ENCODE measurements at regions not wholly inside any gene's neighbourhood (a gene's known extent, or its start where the extent isn't known, plus 50 kb on each side); places are given as distances from the start of the nearest gene placed in this dataset.

DNA sequence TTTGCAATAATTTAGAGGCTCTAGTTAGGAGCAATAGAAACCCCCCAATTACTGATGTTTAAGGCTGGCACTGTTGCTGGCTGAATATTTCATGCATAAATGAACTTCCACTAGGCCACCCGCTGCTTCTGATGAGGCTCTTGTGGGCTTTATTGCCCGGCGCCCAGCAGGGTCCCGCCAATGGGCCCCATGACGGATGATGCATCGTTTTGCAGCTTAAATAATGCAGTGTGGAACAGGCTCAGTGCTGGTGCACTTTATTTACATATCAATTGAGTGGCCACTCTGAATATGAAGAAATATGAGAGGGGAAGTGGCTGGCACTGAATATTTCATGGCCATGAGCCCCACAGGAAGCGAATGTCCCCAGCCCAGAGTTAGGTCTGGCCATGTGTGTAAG, 155.3 kb upstream of the MAFB start:
- H3K27me3 ChIP-seq (ENCODE audit: insufficient read depth, low read depth) = no peaks in the 10 kb centered on the region
- H3K36me3 ChIP-seq (ENCODE audit: insufficient read depth) = no peaks in the 10 kb centered on the region
- H3K9ac ChIP-seq = no peak overlapping the region
- no peak overlapping the region for H3K4me3 ChIP-seq (IDR thresholded peaks at IDR 0.05; ENCODE audit: insufficient read depth, low read depth, low read length)
- TF ChIP-seq, protein P1, sequence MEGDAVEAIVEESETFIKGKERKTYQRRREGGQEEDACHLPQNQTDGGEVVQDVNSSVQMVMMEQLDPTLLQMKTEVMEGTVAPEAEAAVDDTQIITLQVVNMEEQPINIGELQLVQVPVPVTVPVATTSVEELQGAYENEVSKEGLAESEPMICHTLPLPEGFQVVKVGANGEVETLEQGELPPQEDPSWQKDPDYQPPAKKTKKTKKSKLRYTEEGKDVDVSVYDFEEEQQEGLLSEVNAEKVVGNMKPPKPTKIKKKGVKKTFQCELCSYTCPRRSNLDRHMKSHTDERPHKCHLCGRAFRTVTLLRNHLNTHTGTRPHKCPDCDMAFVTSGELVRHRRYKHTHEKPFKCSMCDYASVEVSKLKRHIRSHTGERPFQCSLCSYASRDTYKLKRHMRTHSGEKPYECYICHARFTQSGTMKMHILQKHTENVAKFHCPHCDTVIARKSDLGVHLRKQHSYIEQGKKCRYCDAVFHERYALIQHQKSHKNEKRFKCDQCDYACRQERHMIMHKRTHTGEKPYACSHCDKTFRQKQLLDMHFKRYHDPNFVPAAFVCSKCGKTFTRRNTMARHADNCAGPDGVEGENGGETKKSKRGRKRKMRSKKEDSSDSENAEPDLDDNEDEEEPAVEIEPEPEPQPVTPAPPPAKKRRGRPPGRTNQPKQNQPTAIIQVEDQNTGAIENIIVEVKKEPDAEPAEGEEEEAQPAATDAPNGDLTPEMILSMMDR (conservative IDR thresholded peaks at IDR 0.05; ENCODE audit: low read depth, low read length) = no peak
- no peaks in the 10 kb centered on the region for H4K20me1 ChIP-seq (ENCODE audit: insufficient read depth)
- no peaks in the 10 kb centered on the region for H3K4me1 ChIP-seq (ENCODE audit: low read depth, poor library complexity, severe bottlenecking)
- no peak overlapping the region for H3K27ac ChIP-seq
- H3K79me2 ChIP-seq (ENCODE audit: insufficient read depth, low read depth) = no peaks in the 10 kb centered on the region
- no peak overlapping the region for H3K4me2 ChIP-seq
- no peak overlapping the region for H2AFZ ChIP-seq (ENCODE audit: low read depth)

DNA sequence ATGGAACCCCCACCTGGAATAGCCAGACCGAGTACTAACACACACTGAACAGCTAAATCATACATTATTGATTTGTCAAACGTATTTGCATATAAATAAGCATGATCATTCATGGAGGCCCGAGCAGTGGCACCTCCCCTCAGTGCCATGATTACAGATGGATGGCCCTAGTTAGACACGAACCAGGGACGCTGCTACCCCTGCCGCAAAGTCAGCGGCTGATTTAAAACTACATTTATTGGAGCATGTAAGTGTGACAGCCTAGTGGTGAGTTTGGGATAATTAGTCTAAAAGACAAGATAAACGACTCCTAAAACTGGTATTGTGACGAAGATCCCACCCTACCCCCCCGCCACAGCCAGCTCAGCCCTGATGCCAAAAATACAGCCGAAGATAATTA, 159.1 kb upstream of the MAFB start:
- no peaks in the 10 kb centered on the region for H3K4me1 ChIP-seq (ENCODE audit: low read depth, poor library complexity, severe bottlenecking)
- H3K36me3 ChIP-seq (ENCODE audit: insufficient read depth) = no peaks in the 10 kb centered on the region
- H3K79me2 ChIP-seq (ENCODE audit: insufficient read depth, low read depth) = no peaks in the 10 kb centered on the region
- no peak overlapping the region for H3K4me2 ChIP-seq
- TF ChIP-seq, protein P1 (conservative IDR thresholded peaks at IDR 0.05; ENCODE audit: low read depth, low read length) = no peak
- H2AFZ ChIP-seq (ENCODE audit: low read depth) = no peak overlapping the region
- H3K27me3 ChIP-seq (ENCODE audit: insufficient read depth, low read depth) = no peaks in the 10 kb centered on the region
- no peak overlapping the region for H3K27ac ChIP-seq
- no peak overlapping the region for H3K4me3 ChIP-seq (IDR thresholded peaks at IDR 0.05; ENCODE audit: insufficient read depth, low read depth, low read length)
- no peak overlapping the region for H3K9ac ChIP-seq
- H4K20me1 ChIP-seq (ENCODE audit: insufficient read depth) = no peaks in the 10 kb centered on the region

DNA sequence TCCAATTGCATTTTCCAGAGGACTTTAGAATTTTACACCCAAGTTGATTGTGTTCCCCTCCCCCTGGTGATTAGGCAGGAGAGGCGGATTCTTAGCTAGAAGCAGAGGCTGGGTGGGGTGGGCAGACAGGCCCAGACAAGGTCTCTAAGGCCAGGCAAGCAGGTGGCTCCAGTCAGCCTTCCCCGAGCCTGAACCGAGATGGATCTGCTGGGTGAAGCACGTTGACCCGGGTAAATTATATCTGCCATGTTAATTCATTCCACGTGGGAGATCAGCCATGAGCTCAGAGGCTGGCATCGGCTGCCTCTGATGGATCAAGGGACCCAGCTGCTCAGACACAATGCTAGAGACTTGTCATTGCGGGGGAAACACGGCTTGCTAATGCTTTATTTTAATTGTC, 159.5 kb upstream of the MAFB start:
- H3K4me3 ChIP-seq (IDR thresholded peaks at IDR 0.05; ENCODE audit: insufficient read depth, low read depth, low read length) = no peak overlapping the region
- no peaks in the 10 kb centered on the region for H4K20me1 ChIP-seq (ENCODE audit: insufficient read depth)
- H3K27ac ChIP-seq = no peak overlapping the region
- no peak overlapping the region for H2AFZ ChIP-seq (ENCODE audit: low read depth)
- no peak overlapping the region for H3K9ac ChIP-seq
- H3K36me3 ChIP-seq (ENCODE audit: insufficient read depth) = no peaks in the 10 kb centered on the region
- TF ChIP-seq, protein P1 (conservative IDR thresholded peaks at IDR 0.05; ENCODE audit: low read depth, low read length) = no peak
- no peaks in the 10 kb centered on the region for H3K79me2 ChIP-seq (ENCODE audit: insufficient read depth, low read depth)
- no peak overlapping the region for H3K4me2 ChIP-seq
- H3K27me3 ChIP-seq (ENCODE audit: insufficient read depth, low read depth) = no peaks in the 10 kb centered on the region
- no peaks in the 10 kb centered on the region for H3K4me1 ChIP-seq (ENCODE audit: low read depth, poor library complexity, severe bottlenecking)

DNA sequence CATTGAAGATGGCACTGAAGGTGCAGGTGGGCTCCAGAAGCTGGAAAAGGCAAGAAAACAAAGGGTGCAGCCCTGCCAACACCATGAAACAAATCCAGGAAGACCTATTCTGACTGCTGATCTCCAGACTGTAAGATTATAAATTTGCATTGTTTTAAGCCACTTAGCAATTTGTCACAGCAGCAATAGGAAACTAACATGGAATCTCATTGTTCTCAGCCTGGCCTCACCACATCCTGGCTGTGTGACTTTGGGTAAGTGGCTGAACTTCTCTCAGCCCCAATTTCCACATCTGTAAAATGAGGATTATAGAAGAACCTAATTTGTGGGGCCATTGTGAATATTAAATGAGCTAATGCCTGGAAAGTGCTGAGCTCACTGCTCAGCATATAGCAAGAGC, 160.4 kb upstream of the MAFB start:
- Histone ChIP-seq H3K36me3 (ENCODE audit: insufficient read depth) (no peaks in the 10 kb centered on the region), H3K4me3 (IDR thresholded peaks at IDR 0.05; ENCODE audit: insufficient read depth, low read depth, low read length) (no peak overlapping the region), H3K79me2 (ENCODE audit: insufficient read depth, low read depth) (no peaks in the 10 kb centered on the region), H3K4me2 (no peak overlapping the region), H3K27me3 (ENCODE audit: insufficient read depth, low read depth) (no peaks in the 10 kb centered on the region), H3K27ac (no peak overlapping the region), H2AFZ (ENCODE audit: low read depth) (no peak overlapping the region), H4K20me1 (ENCODE audit: insufficient read depth) (no peaks in the 10 kb centered on the region), H3K9ac (no peak overlapping the region), H3K4me1 (ENCODE audit: low read depth, poor library complexity, severe bottlenecking) (no peaks in the 10 kb centered on the region)
- TF ChIP-seq, protein P1 (conservative IDR thresholded peaks at IDR 0.05; ENCODE audit: low read depth, low read length) = no peak

DNA sequence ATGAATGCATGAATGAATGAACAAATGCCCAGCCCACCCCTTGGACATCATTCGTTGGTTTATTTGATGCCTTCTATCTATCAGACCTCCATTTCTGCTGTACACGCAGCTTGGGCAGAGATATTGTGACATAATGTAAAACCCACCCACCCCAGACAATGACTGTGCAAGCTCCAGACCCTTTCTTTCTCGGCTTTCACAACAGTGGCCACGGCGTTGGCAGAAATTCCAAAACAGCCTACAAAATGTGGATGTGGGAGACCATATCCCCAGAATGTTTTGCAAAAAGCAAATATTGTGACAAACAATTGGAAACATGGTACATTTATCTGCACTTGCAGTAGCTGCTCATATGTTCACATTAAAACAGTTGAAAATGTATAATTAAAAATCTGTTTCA, 162.0 kb upstream of the MAFB start:
- Histone ChIP-seq H3K79me2 (ENCODE audit: insufficient read depth, low read depth) (no peaks in the 10 kb centered on the region), H3K4me3 (IDR thresholded peaks at IDR 0.05; ENCODE audit: insufficient read depth, low read depth, low read length) (no peak overlapping the region), H3K27me3 (ENCODE audit: insufficient read depth, low read depth) (no peaks in the 10 kb centered on the region), H2AFZ (ENCODE audit: low read depth) (no peak overlapping the region), H3K36me3 (ENCODE audit: insufficient read depth) (no peaks in the 10 kb centered on the region), H3K4me2 (no peak overlapping the region), H4K20me1 (ENCODE audit: insufficient read depth) (no peaks in the 10 kb centered on the region), H3K4me1 (ENCODE audit: low read depth, poor library complexity, severe bottlenecking) (no peaks in the 10 kb centered on the region), H3K9ac (no peak overlapping the region), H3K27ac (no peak overlapping the region)
- TF ChIP-seq, protein P1 (conservative IDR thresholded peaks at IDR 0.05; ENCODE audit: low read depth, low read length) = no peak
